ENCODE measurements at regions not wholly inside any gene's neighbourhood (a gene's known extent, or its start where the extent isn't known, plus 50 kb on each side); places are given as distances from the start of the nearest gene placed in this dataset.

- POLR2A ChIA-PET (ENCODE audit: partially characterized antibody) = no interaction called here
- DNase-seq (ENCODE audit: low read depth in 1 of 2, low spot score in 2 of 2) (no peak), FAIRE-seq (no peak)
- H3K4me2 ChIP-seq (ENCODE audit: insufficient read depth in 1 of 2, low read depth in 2 of 2, low read length in 2 of 2) = no peak overlapping the region
- no peaks in the 10 kb centered on the region for H3K4me1 ChIP-seq (replicated peaks in 1 of 4; ENCODE audit: control insufficient read depth in 3 of 4, insufficient read depth in 4 of 4, low read length in 3 of 4)
- no peaks in the 10 kb centered on the region for H3K23me2 ChIP-seq (ENCODE audit: low read depth, low read length)
- no peak overlapping the region for H2BK20ac ChIP-seq (ENCODE audit: low read length)
- CTCF ChIA-PET (ENCODE audit: partially characterized antibody) = no interaction called here
- H3K56ac ChIP-seq (replicated peaks; ENCODE audit: insufficient read length, low read depth, low read length) = no peak overlapping the region
- no peak overlapping the region for H3K4me3 ChIP-seq (ENCODE audit: extremely low read depth in 1 of 4, insufficient read depth in 2 of 4, low read depth in 3 of 4, low read length in 4 of 4)
- H4K91ac ChIP-seq (replicated peaks; ENCODE audit: insufficient read length, low read length) = no peak overlapping the region
- H2BK120ac ChIP-seq (replicated peaks; ENCODE audit: low read depth, low read length) = no peak overlapping the region
- no peaks in the 10 kb centered on the region for H3K79me2 ChIP-seq (ENCODE audit: control insufficient read depth in 1 of 2, insufficient read depth in 2 of 2, low read length in 2 of 2)
- no peak overlapping the region for H2BK12ac ChIP-seq (ENCODE audit: low read depth, low read length)
- no peak overlapping the region for H4K8ac ChIP-seq (ENCODE audit: extremely low read depth, insufficient read depth, low read length)
- H3K79me1 ChIP-seq (ENCODE audit: low read depth, low read length) = no peaks in the 10 kb centered on the region
- H3K4ac ChIP-seq (replicated peaks; ENCODE audit: insufficient read length, low read depth, low read length) = no peak overlapping the region
- H3K23ac ChIP-seq (ENCODE audit: insufficient read length) = no peak overlapping the region
- no peak overlapping the region for H3K27ac ChIP-seq (ENCODE audit: low read depth, low read length)
- no peak overlapping the region for H3K18ac ChIP-seq (ENCODE audit: extremely low read depth, low read length)
- no peaks in the 10 kb centered on the region for H3K36me3 ChIP-seq (ENCODE audit: control insufficient read depth in 2 of 4, insufficient read depth in 4 of 4, low read length in 3 of 4)
- no peak overlapping the region for H3K14ac ChIP-seq (ENCODE audit: insufficient read length)
- no peak overlapping the region for H2BK5ac ChIP-seq (ENCODE audit: low read depth, low read length)
- H4K5ac ChIP-seq (ENCODE audit: insufficient read length, low read depth, low read length) = no peak overlapping the region
- H2AFZ ChIP-seq (ENCODE audit: low read length) = no peak overlapping the region
- H4K20me1 ChIP-seq (replicated peaks in 1 of 2; ENCODE audit: control insufficient read depth in 1 of 2, insufficient read depth in 2 of 2, low read length in 2 of 2) = no peaks in the 10 kb centered on the region
- no peak overlapping the region for H2BK15ac ChIP-seq (ENCODE audit: low read length)
- no peak overlapping the region for H2AK5ac ChIP-seq (ENCODE audit: low read depth, low read length)
- no peaks in the 10 kb centered on the region for H3K27me3 ChIP-seq (replicated peaks in 1 of 4; ENCODE audit: control insufficient read depth in 3 of 4, extremely low read depth in 1 of 4, insufficient read depth in 3 of 4, low read length in 3 of 4)
- WGBS, 2 experiments (ENCODE audit: extremely low coverage in 1 of 2, insufficient coverage in 1 of 2, insufficient read length in 1 of 2, insufficient replicate concordance in 2 of 2, low coverage in 1 of 2, low lambda C conversion rate in 2 of 2, missing lambda C conversion rate in 1 of 2) = 77% methylated on average over 17 of the region's 17 CpGs; no CpG with 5 or more reads in 1 of the 2 experiments
- H3K9me3 ChIP-seq (ENCODE audit: insufficient read depth in 2 of 2, low read depth in 1 of 2, low read length in 1 of 2) = peaks cover 15 to 60% of the 10 kb centered on the region in 2 experiments; a peak in 3 of 4 replicates
- H3K9ac ChIP-seq (replicated peaks in 1 of 4; ENCODE audit: extremely low read depth in 1 of 4, low read depth in 3 of 4, low read length in 3 of 4) = no peak overlapping the region
- TF ChIP-seq JUN (IDR thresholded peaks at IDR 0.05; ENCODE audit: low read depth, low read length) (no peak), MAFK (IDR thresholded peaks at IDR 0.05; ENCODE audit: low read depth, low read length) (no peak), SAP30 (IDR thresholded peaks at IDR 0.05; ENCODE audit: insufficient read depth, insufficient replicate concordance, low read length) (no peak), TBP (IDR thresholded peaks at IDR 0.05; ENCODE audit: low read depth, low read length) (no peak), MAX (IDR thresholded peaks at IDR 0.05) (no peak), YY1 (IDR thresholded peaks at IDR 0.05; ENCODE audit: low read depth, low read length) (no peak), KDM5A (IDR thresholded peaks at IDR 0.05; ENCODE audit: low read length) (no peak), POLR2A (IDR thresholded peaks at IDR 0.05; ENCODE audit: control extremely low read depth in 1 of 2, low read depth in 2 of 2, low read length in 2 of 2) (no peak), EZH2 (IDR thresholded peaks at IDR 0.05; ENCODE audit: low read depth, low read length, severe bottlenecking) (no peak), RBBP5 (IDR thresholded peaks at IDR 0.05; ENCODE audit: borderline replicate concordance, low read depth, low read length) (no peak)
Measured at GRCh38 chr15:20358779-20359414, 182.7 kb downstream of the GOLGA6L6 start.
